Left lung (tissue), 4 donors: ENCODE measurements at regions not wholly inside any gene's neighbourhood (a gene's known extent, or its start where the extent isn't known, plus 50 kb on each side); places are given as distances from the start of the nearest gene placed in this dataset.

Experiments used
- ATAC-seq: fragments of 200-7000 bp; cut with Tn5 transposase; one replicate; pipeline ENCODE4 v1.9.1; 2020; ENCODE audit warnings: moderate library complexity
- DNase-seq, 4 donors: peaks; one replicate each; pipeline ENCODE4 v3.0.0-alpha.2; 2013 to 2020
- H3K27ac ChIP-seq, 2 donors: fragments of 200-600 bp; sonication (generic) in 1 of 2; one replicate each; pipeline versions ENCODE4 v1.5.0 to v1.8.0; 2020 to 2021
- H3K27me3 ChIP-seq, 2 donors: fragments of 200-600 bp; sonication (generic) in 1 of 2; one replicate each; pipeline versions ENCODE4 v1.5.0 to v1.8.0; 2020 to 2021
- H3K36me3 ChIP-seq, 2 donors: fragments of 200-600 bp; sonication (generic) in 1 of 2; one replicate each; pipeline versions ENCODE4 v1.5.0 to v1.8.0; 2020 to 2021
- H3K4me1 ChIP-seq, 2 donors: fragments of 200-600 bp; one replicate each; pipeline ENCODE4 v1.8.0; 2021
- H3K4me3 ChIP-seq, 2 donors: fragments of 200-600 bp; sonication (generic) in 1 of 2; one replicate each; pipeline versions ENCODE4 v1.5.0 to v1.8.0; 2020 to 2021; ENCODE audit warnings: mild to moderate bottlenecking in 1 of 2
- H3K9me3 ChIP-seq, 2 donors: fragments of 200-600 bp; sonication (generic) in 1 of 2; one replicate each; pipeline versions ENCODE4 v1.5.0 to v1.8.0; 2020 to 2021
- intact Hi-C, 2 donors: fragments of 100-400 bp; cut with DNase I; formaldehyde crosslinking; loops; one replicate each; pipeline versions ENCODE4 v1.11.2 to v1.14.2; 2022
- TF ChIP-seq, protein P1 (sequence below), 2 donors: fragments of 200-600 bp; sonication (generic) in 1 of 2; IDR thresholded peaks; one replicate each; pipeline versions ENCODE4 v1.5.0 to v1.8.0; 2021; ENCODE audit warnings: antibody characterized with exemption in 2 of 2
- donor health status: DM: no; HTN: yes; CAD: no.
- donor health status: DM: no; HTN: no; CAD: no.

DNA sequence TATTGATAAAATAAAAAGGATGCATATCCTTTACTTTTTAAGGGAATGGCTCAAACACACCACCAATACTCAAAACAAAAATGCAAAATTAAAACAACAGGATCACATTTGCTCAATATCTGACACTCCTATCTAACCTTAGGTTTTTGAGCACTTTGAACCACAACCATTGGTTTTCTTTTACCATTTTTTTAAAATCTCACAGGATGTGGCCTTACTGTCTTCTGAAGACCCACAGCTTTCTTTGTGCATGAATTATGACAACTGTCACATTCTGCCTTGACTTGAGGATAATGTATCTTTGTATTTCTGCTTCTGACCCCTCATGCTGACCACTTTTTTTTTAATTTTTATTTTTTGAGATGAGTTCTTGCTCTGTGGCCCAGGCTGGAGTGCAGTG lies 461.1 kb upstream of the NRP1 start:
- H3K27ac ChIP-seq = no peak overlapping the region
- intact Hi-C loops = no loop called here
- TF ChIP-seq, protein P1, sequence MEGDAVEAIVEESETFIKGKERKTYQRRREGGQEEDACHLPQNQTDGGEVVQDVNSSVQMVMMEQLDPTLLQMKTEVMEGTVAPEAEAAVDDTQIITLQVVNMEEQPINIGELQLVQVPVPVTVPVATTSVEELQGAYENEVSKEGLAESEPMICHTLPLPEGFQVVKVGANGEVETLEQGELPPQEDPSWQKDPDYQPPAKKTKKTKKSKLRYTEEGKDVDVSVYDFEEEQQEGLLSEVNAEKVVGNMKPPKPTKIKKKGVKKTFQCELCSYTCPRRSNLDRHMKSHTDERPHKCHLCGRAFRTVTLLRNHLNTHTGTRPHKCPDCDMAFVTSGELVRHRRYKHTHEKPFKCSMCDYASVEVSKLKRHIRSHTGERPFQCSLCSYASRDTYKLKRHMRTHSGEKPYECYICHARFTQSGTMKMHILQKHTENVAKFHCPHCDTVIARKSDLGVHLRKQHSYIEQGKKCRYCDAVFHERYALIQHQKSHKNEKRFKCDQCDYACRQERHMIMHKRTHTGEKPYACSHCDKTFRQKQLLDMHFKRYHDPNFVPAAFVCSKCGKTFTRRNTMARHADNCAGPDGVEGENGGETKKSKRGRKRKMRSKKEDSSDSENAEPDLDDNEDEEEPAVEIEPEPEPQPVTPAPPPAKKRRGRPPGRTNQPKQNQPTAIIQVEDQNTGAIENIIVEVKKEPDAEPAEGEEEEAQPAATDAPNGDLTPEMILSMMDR (IDR thresholded peaks at IDR 0.05) = no peak
- H3K9me3 ChIP-seq = no peaks in the 10 kb centered on the region
- ATAC-seq (no peak), DNase-seq (no peak)
- no peak overlapping the region for H3K4me3 ChIP-seq
- no peaks in the 10 kb centered on the region for H3K4me1 ChIP-seq
- H3K27me3 ChIP-seq = no peaks in the 10 kb centered on the region
- no peaks in the 10 kb centered on the region for H3K36me3 ChIP-seq

GRCh38 chr10:33794460-33794859 lies 460.0 kb upstream of the NRP1 start:
- Histone ChIP-seq H3K4me1 (no peaks in the 10 kb centered on the region), H3K36me3 (no peaks in the 10 kb centered on the region), H3K27me3 (no peaks in the 10 kb centered on the region), H3K27ac (no peak overlapping the region), H3K9me3 (no peaks in the 10 kb centered on the region), H3K4me3 (no peak overlapping the region)
- DNase-seq (no peak), ATAC-seq (no peak)
- intact Hi-C loops = no loop called here
- TF ChIP-seq, protein P1 (IDR thresholded peaks at IDR 0.05) = no peak

DNA sequence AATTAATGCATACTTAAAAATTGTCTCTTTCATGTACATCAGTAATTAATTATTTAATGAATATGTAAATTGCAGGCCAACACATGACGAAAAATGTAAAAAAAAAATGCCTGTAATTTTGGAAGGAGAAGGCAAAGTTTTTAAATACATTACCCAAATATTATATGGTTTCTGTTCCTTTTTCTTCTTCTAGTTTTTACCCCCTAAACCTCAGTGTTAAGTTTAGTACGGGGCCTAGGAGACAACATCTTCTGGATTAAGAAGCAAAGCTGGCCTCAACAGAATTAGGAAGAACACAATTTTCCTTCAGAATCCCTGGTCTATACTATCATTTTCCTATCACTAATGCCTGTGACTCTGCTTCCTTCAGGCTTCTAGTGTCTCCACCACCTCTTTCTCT lies 459.3 kb upstream of the NRP1 start:
- Histone ChIP-seq H3K36me3 (no peaks in the 10 kb centered on the region), H3K27ac (no peak overlapping the region), H3K4me1 (no peaks in the 10 kb centered on the region), H3K4me3 (no peak overlapping the region), H3K9me3 (no peaks in the 10 kb centered on the region), H3K27me3 (no peaks in the 10 kb centered on the region)
- no peak for ATAC-seq
- DNase-seq = no peak
- TF ChIP-seq, protein P1 (IDR thresholded peaks at IDR 0.05) = no peak
- intact Hi-C loops = no loop called here

GRCh38 chr10:33791272-33791660 lies 456.8 kb upstream of the NRP1 start:
- H3K4me1 ChIP-seq = no peaks in the 10 kb centered on the region
- TF ChIP-seq, protein P1 (IDR thresholded peaks at IDR 0.05) = no peak
- H3K9me3 ChIP-seq = no peaks in the 10 kb centered on the region
- H3K36me3 ChIP-seq = no peaks in the 10 kb centered on the region
- H3K27ac ChIP-seq = no peak overlapping the region
- intact Hi-C loops = no loop called here
- ATAC-seq (no peak), DNase-seq (no peak)
- H3K4me3 ChIP-seq = no peak overlapping the region
- H3K27me3 ChIP-seq = no peaks in the 10 kb centered on the region

DNA sequence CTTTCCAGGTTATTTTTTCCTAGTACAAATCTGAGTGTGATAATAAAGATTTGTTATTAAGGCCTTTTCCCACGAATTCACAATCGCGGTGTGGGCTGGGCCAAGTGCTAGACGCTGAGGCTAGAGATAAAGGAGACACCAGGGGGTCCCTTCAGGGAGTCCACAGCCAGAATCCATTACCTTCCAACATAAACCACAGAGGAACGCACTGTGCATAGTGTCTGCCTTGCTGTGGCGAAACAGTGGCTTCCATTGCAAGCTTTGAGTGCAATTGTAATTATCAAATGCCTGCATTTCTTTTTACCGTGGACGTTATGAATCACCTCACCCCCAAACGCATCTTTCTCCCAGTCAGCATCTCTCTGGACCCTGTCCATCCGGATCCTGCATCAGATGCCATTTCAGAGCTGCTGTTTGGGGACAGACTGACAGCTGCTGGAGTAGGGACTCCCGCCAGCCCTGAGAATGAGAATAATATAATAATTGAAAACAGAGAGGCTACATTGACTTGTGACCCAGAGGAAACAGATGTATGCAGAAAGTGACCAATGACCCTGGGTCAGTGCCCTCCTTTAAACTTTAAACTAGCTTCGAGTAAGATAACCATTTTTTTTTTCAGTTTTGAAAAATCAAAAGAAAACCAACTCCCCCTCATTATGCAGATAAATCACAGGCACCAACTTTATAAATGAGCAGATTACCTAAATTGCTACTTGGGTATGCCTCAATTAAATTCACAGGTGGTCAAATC lies 456.2 kb upstream of the NRP1 start:
- TF ChIP-seq, protein P1 (IDR thresholded peaks at IDR 0.05) = no peak
- H3K27me3 ChIP-seq = no peaks in the 10 kb centered on the region
- H3K27ac ChIP-seq = no peak overlapping the region
- intact Hi-C loops = no loop called here
- DNase-seq (no peak), ATAC-seq (no peak)
- no peaks in the 10 kb centered on the region for H3K36me3 ChIP-seq
- H3K4me3 ChIP-seq = no peak overlapping the region
- no peaks in the 10 kb centered on the region for H3K9me3 ChIP-seq
- H3K4me1 ChIP-seq = no peaks in the 10 kb centered on the region
